Pancreas (tissue), 10 donors: ENCODE measurements at regions not wholly inside any gene's neighbourhood (a gene's known extent, or its start where the extent isn't known, plus 50 kb on each side); places are given as distances from the start of the nearest gene placed in this dataset.

Source experiments
- ATAC-seq, 4 donors: fragments of 200-7000 bp; cut with Tn5 transposase; one replicate each; pipeline versions ENCODE4 v1.8.0 to v1.9.1; 2020; ENCODE audit warnings: mild to moderate bottlenecking in 4 of 4, moderate library complexity in 4 of 4
- DNase-seq, 6 donors: peaks; one replicate each; pipeline ENCODE4 v3.0.0-alpha.2; 2020
- FAIRE-seq: peaks from 2 replicates; lab custom pipeline; 2012; peaks lifted over from hg19 to GRCh38; lab: Jason Lieb, UNC
- H3K27ac ChIP-seq, 4 donors: fragments of 200-600 bp; sonication (generic); 1 replicate in 3 of 4; 2 replicates in 1 of 4; pipeline versions ENCODE4 v1.5.0 to v1.8.0; 2020
- H3K27me3 ChIP-seq, 4 donors: fragments of 200-600 bp; one replicate each; pipeline ENCODE4 v1.8.0; 2021
- H3K36me3 ChIP-seq, 3 donors: fragments of 200-600 bp; sonication (generic) in 1 of 3; one replicate each; pipeline versions ENCODE4 v1.5.0 to v1.8.0; 2020 to 2021
- H3K4me1 ChIP-seq, 3 donors: fragments of 200-600 bp; one replicate each; pipeline ENCODE4 v1.8.0; 2021
- H3K4me3 ChIP-seq, 4 donors: fragments of 200-600 bp; sonication (generic) in 2 of 4; one replicate each; pipeline versions ENCODE4 v1.5.0 to v1.8.0; 2020 to 2021
- H3K9me3 ChIP-seq, 4 donors: fragments of 200-600 bp; one replicate each; pipeline ENCODE4 v1.8.0; 2021
- WGBS, 2 donors: extraction: QIAGEN DNeasy Blood & Tissue Kit; methylation state at CpG; one replicate each; pipeline ENCODE4 v1.1.7; 2013; 5-methylcytosine and 5-hydroxymethylcytosine counted together
- intact Hi-C, 3 donors: fragments of 100-400 bp; cut with DNase I; formaldehyde crosslinking; loops; one replicate each; pipeline versions ENCODE4 v1.11.1 to v1.14.2; 2022
- TF ChIP-seq, protein P1 (sequence below), 4 donors: fragments of 200-600 bp; sonication (generic) in 3 of 4; IDR thresholded peaks; one replicate each; pipeline versions ENCODE4 v1.5.0 to v1.8.0; 2021; ENCODE audit warnings: antibody characterized with exemption in 4 of 4
- donor health status: healthy with polysubstance abuse.
- donor health status: DM: no; HTN: no; CAD: no; lungs with moderate emphysema.
- donor health status: DM: no; HTN: no; CAD: no.
- donor health status: control.
- donor health status: control.
- donor health status: Bipolar disorder and iron deficiency.
- donor health status: DM: yes; HTN: yes; CAD: no.
- donor health status: DM: no; HTN: no; CAD: no.
- donor health status: DM: no; HTN: no; CAD: no.
- donor health status: DM: yes; HTN: yes; CAD: no.

DNA sequence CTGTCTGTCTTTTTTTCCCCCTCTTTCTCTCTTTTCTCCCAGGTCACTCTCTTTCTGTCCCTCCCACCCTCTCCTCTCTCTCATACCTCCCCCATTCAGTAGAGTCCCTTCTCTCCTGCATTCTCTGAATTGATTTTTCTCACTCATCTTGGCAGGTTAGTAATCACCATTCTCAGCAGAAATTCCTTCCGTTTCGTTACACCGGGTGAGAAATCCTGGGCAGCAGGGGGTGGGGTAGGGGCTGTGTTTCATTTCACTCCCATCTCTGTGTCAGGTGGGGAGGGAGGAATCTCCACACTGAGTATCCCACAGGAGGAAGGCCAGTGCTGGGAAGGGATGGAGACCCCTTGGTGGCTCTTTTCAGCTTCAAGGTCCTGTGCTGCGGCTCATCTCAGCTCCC lies 253.5 kb downstream of the MIAT start:
- Histone ChIP-seq H3K4me1 (no peaks in the 10 kb centered on the region), H3K9me3 (no peaks in the 10 kb centered on the region), H3K36me3 (no peaks in the 10 kb centered on the region), H3K4me3 (no peak overlapping the region), H3K27ac (no peak overlapping the region), H3K27me3 (no peaks in the 10 kb centered on the region)
- no peak for DNase-seq
- intact Hi-C loops, result no loop called here
- WGBS, 2 donors, result 58 to 62% methylated on average over 4 of the region's 4 CpGs
- ATAC-seq, result no peak
- FAIRE-seq, result no peak
- TF ChIP-seq, protein P1, sequence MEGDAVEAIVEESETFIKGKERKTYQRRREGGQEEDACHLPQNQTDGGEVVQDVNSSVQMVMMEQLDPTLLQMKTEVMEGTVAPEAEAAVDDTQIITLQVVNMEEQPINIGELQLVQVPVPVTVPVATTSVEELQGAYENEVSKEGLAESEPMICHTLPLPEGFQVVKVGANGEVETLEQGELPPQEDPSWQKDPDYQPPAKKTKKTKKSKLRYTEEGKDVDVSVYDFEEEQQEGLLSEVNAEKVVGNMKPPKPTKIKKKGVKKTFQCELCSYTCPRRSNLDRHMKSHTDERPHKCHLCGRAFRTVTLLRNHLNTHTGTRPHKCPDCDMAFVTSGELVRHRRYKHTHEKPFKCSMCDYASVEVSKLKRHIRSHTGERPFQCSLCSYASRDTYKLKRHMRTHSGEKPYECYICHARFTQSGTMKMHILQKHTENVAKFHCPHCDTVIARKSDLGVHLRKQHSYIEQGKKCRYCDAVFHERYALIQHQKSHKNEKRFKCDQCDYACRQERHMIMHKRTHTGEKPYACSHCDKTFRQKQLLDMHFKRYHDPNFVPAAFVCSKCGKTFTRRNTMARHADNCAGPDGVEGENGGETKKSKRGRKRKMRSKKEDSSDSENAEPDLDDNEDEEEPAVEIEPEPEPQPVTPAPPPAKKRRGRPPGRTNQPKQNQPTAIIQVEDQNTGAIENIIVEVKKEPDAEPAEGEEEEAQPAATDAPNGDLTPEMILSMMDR (IDR thresholded peaks at IDR 0.05), result no peak

DNA sequence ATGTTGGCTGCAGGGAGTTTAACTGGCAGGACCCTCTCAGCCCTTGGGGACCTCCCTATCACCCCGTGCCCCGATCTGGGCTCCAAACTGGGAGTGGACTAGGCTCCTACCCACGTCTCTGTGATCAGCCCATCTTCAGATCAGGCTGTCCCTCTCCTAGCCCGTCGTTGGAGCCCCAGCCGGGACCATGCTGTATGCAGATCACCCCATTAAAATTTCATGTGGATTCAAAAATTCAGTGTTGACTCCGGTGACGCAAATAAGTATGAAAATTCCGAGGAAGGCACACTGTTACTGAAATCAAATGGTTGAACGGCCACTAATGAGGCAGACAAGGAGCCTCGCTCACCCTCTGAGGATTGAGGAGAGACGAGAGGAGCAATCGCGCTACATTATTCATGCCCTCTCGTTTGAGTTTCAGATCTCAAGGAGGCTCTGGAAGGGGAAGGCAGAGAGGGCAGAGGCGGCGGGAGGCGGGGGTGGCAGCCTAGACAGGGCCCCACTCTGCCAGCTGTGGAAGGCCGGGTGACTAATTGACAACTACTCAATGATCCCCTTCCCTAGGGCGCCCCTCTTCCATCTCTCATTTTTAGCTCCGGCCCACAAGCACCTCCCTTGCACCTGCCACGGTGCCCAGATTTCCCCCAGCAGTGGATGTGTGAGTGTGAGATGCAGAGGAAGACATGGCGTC lies 255.4 kb downstream of the MIAT start:
- Histone ChIP-seq H3K27me3 (no peaks in the 10 kb centered on the region), H3K4me3 (no peak overlapping the region), H3K27ac (no peak overlapping the region), H3K36me3 (no peaks in the 10 kb centered on the region), H3K4me1 (no peaks in the 10 kb centered on the region), H3K9me3 (no peaks in the 10 kb centered on the region)
- 47 to 49% methylated on average over 22 to 23 of the region's 23 CpGs for WGBS, 2 donors
- intact Hi-C loops, result no loop called here
- TF ChIP-seq, protein P1 (IDR thresholded peaks at IDR 0.05), result no peak
- ATAC-seq, result no peak
- FAIRE-seq, result no peak
- DNase-seq, result no peak

DNA sequence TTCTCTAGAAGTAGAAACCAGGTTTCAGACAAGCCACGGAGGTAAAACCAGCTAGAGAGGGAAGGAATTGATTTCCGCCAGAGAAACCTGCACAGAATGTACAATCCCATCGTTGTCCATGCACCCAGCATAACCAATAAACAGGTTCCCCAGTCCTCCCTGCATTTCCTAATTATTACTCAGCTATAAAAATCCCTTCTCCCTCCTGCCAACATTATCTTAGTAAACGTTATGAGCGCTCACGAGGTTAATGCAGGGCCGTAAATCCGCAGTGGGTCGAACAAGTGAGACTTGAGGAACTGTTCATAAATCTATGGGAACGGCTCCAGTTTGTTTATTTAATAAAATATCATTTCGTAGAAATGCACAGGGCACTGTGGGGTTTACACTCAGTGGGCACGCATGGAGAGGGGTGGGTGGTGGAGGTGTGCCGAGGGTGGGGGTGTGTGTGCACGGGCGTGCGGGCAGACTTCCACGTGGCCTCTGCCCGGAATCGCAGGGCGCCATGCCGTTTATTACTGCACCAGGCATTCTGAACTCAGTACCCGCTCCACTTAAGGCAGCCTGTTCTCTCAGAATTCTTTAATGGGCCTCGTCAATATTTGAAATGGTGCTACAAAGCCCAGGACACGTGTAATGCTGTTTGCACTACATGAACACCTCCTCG lies 257.3 kb downstream of the MIAT start:
- 74 to 76% methylated on average over 25 of the region's 25 CpGs for WGBS, 2 donors
- ATAC-seq (no peak), FAIRE-seq (no peak), DNase-seq (no peak)
- Histone ChIP-seq H3K36me3 (no peaks in the 10 kb centered on the region), H3K4me3 (no peak overlapping the region), H3K4me1 (no peaks in the 10 kb centered on the region), H3K9me3 (no peaks in the 10 kb centered on the region), H3K27me3 (no peaks in the 10 kb centered on the region), H3K27ac (no peak overlapping the region)
- TF ChIP-seq, protein P1 (IDR thresholded peaks at IDR 0.05), result no peak
- intact Hi-C loops, result no loop called here

DNA sequence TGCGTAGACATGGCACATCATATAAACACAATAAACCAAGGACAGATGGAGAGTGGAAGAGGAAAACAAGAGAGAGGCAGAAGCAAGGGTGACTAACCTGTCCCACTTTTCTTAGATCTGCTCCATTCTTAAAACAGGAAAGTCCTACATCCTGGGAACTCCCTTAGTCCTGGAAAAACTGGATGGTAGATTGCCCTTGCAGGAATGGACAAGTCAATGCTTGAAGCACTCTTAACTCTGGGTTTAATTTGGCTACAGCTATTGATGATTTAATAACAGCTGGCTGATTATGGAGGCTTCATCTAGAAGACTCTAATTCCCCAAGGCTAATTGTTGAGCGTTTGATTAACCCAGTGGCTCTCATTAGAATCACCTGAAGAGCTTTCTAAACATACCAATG lies 258.8 kb downstream of the MIAT start:
- no peak for FAIRE-seq
- intact Hi-C loops, result no loop called here
- no peak for DNase-seq
- Histone ChIP-seq H3K36me3 (no peaks in the 10 kb centered on the region), H3K4me3 (no peak overlapping the region), H3K27ac (no peak overlapping the region), H3K4me1 (no peaks in the 10 kb centered on the region), H3K9me3 (no peaks in the 10 kb centered on the region), H3K27me3 (no peaks in the 10 kb centered on the region)
- TF ChIP-seq, protein P1 (IDR thresholded peaks at IDR 0.05), result no peak
- 77 to 90% methylated on average over 2 of the region's 2 CpGs for WGBS, 2 donors
- no peak for ATAC-seq

DNA sequence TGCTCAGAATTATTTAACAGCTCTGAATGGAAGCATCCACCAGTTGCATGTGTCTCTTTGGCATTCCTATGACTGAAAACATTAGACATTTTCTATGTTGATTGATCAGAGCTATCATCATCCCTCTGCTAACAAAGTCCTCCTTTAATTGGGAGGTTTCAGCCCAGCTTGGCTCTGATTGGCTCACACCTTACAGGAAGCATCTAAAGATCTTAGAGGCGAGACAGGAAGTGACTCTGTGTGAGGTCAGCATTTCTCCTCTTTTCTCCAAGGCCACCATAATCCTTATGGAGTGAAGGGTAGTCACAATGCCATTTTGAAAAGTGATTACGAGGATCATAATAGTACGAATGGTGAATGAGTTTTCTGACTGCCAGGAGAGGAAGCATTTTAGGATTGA lies 260.8 kb downstream of the MIAT start:
- Histone ChIP-seq H3K27ac (no peak overlapping the region), H3K9me3 (no peaks in the 10 kb centered on the region), H3K4me1 (no peaks in the 10 kb centered on the region), H3K4me3 (no peak overlapping the region), H3K36me3 (no peaks in the 10 kb centered on the region), H3K27me3 (no peaks in the 10 kb centered on the region)
- ATAC-seq (no peak), DNase-seq (no peak), FAIRE-seq (no peak)
- TF ChIP-seq, protein P1 (IDR thresholded peaks at IDR 0.05), result no peak
- 76 to 81% methylated on average over 3 of the region's 3 CpGs for WGBS, 2 donors
- intact Hi-C loops, result no loop called here
